K562 (cell line): ENCODE measurements at regions not wholly inside any gene's neighbourhood (a gene's known extent, or its start where the extent isn't known, plus 50 kb on each side); places are given as distances from the start of the nearest gene placed in this dataset.

ENCODE experiments used
- CBX1 ChIP-seq: sonication (generic); IDR thresholded peaks from 2 replicates; pipeline ENCODE4 v1.6.1; 2016; ENCODE audit warnings: antibody characterized with exemption, low read depth, mild to moderate bottlenecking
- CBX5 ChIP-seq: IDR thresholded peaks from 2 replicates; pipeline ENCODE4 v1.6.1; 2014; ENCODE audit warnings: low read depth, borderline replicate concordance
- GTF2F1 ChIP-seq: IDR thresholded peaks from 2 replicates; pipeline ENCODE4 v1.6.1; 2011; ENCODE audit warnings: low read depth, low read length, improper control_type of control experiment
- SMAD1 ChIP-seq: fragments of 150-350 bp; IDR thresholded peaks from 2 replicates; pipeline ENCODE4 v1.6.1; 2014; ENCODE audit warnings: low read length, low read depth; ENCODE audit not compliant: partially characterized antibody
- TAF1 ChIP-seq: IDR thresholded peaks from 2 replicates; pipeline ENCODE4 v1.6.1; 2011; ENCODE audit warnings: mild to moderate bottlenecking, low read length, moderate library complexity; ENCODE audit not compliant: insufficient read depth, control insufficient read depth, severe bottlenecking; ENCODE audit errors: extremely low read depth
- TF ChIP-seq, protein P1 (sequence below), 3 experiments: IDR thresholded peaks in 2 of 3; conservative IDR thresholded peaks in 1 of 3; 2 replicates each; pipeline ENCODE4 v1.5.1; 2011 to 2012; ENCODE audit warnings: low read length in 3 of 3, mild to moderate bottlenecking in 3 of 3, control low read depth in 2 of 3, improper control_type of control experiment in 1 of 3, inconsistent platforms in 1 of 3, low read depth in 1 of 3, mixed read lengths in 1 of 3, moderate library complexity in 1 of 3; ENCODE audit not compliant: insufficient read depth in 2 of 3

DNA sequence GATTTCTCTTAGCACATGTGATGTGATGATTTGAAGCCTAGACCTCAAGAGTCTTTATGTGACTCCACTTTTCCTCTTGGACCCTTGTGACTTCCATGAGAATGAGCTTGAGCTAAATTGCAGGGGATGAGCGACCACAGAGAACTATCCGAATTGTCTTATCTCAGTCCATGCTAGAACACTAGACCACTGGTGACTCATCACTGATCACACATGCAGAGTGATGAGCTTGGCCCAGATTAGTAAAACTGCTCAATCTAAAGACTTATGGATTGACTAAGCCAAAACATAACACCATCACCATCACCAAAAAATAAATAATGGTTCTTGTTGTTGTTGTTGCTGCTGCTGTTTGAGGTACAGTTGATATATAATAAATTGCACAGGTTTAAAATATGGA lies 114.1 kb upstream of the CFAP20DC start:
- no peak for TF ChIP-seq CBX1
- TF ChIP-seq, protein P1, sequence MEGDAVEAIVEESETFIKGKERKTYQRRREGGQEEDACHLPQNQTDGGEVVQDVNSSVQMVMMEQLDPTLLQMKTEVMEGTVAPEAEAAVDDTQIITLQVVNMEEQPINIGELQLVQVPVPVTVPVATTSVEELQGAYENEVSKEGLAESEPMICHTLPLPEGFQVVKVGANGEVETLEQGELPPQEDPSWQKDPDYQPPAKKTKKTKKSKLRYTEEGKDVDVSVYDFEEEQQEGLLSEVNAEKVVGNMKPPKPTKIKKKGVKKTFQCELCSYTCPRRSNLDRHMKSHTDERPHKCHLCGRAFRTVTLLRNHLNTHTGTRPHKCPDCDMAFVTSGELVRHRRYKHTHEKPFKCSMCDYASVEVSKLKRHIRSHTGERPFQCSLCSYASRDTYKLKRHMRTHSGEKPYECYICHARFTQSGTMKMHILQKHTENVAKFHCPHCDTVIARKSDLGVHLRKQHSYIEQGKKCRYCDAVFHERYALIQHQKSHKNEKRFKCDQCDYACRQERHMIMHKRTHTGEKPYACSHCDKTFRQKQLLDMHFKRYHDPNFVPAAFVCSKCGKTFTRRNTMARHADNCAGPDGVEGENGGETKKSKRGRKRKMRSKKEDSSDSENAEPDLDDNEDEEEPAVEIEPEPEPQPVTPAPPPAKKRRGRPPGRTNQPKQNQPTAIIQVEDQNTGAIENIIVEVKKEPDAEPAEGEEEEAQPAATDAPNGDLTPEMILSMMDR (IDR thresholded peaks at IDR 0.05 in 2 of 3, conservative IDR thresholded peaks at IDR 0.05 in 1 of 3; ENCODE audit: insufficient read depth in 2 of 3, low read depth in 1 of 3, low read length in 3 of 3), result no peak
- TF ChIP-seq GTF2F1, result no peak
- TF ChIP-seq CBX5, result no peak
- TF ChIP-seq SMAD1, result no peak
- TF ChIP-seq TAF1, result no peak
